IMR-90 (cell line): ENCODE measurements at regions not wholly inside any gene's neighbourhood (a gene's known extent, or its start where the extent isn't known, plus 50 kb on each side); places are given as distances from the start of the nearest gene placed in this dataset.

Source experiments
- ATAC-seq: fragments of 200-7000 bp; cut with Tn5 transposase; 2 replicates; pipeline ENCODE4 v1.9.1; 2020; ENCODE audit warnings: low read depth, mild to moderate bottlenecking, moderate library complexity
- BruUV-seq: library from RNA; stranded (reverse); fragments of 400-500 nt; replicated peaks from 2 replicates; lab custom pipeline; 2021; lab: Mats Ljungman, UMichigan
- CTCF ChIA-PET: fragments of 300-600 bp; formaldehyde crosslinking; extraction: SDS; loops from one replicate; lab custom pipeline; 2021; ENCODE audit warnings: antibody characterized with exemption; lab: Yijun Ruan, JAX
- POLR2A ChIA-PET: fragments of 300-600 bp; sonication (Branson Sonifier 250); formaldehyde crosslinking; loops from one replicate; lab custom pipeline; 2022; ENCODE audit warnings: antibody characterized with exemption; ENCODE audit not compliant: unreplicated experiment; lab: Charles Lee
- DNase-seq: peaks from one replicate; pipeline ENCODE4 v3.0.0; 2013
- H2AFZ ChIP-seq: replicated peaks from 2 replicates; pipeline ENCODE3; 2013; ENCODE audit warnings: low read length, mild to moderate bottlenecking; ENCODE audit not compliant: poor library complexity
- H2AK5ac ChIP-seq: 2 replicates; pipeline ENCODE4 v1.6.1; 2013; ENCODE audit warnings: low read depth, low read length, inconsistent platforms
- H2AK9ac ChIP-seq: replicated peaks from 2 replicates; pipeline ENCODE3; 2013; ENCODE audit warnings: mild to moderate bottlenecking, low read depth, low read length, moderate library complexity; ENCODE audit not compliant: poor library complexity
- H2BK120ac ChIP-seq: 2 replicates; pipeline ENCODE4 v1.6.1; 2013; ENCODE audit warnings: low read depth, low read length, inconsistent platforms
- H2BK15ac ChIP-seq: 3 replicates; pipeline ENCODE4 v1.6.1; 2013; ENCODE audit warnings: low read depth, low read length, inconsistent platforms
- H2BK20ac ChIP-seq: 2 replicates; pipeline ENCODE4 v1.6.1; 2013; ENCODE audit warnings: low read depth, mild to moderate bottlenecking, inconsistent platforms, low read length, moderate library complexity
- H2BK5ac ChIP-seq: 2 replicates; pipeline ENCODE4 v1.6.1; 2013; ENCODE audit warnings: mild to moderate bottlenecking, low read depth, low read length, inconsistent platforms; ENCODE audit not compliant: poor library complexity, severe bottlenecking
- H3K14ac ChIP-seq: replicated peaks from 2 replicates; pipeline ENCODE4 v1.6.1; 2013; ENCODE audit warnings: low read depth, low read length, inconsistent platforms
- H3K18ac ChIP-seq: 2 replicates; pipeline ENCODE4 v1.6.1; 2013; ENCODE audit warnings: low read depth, low read length, control low read depth
- H3K23ac ChIP-seq: 2 replicates; pipeline ENCODE4 v1.6.1; 2013; ENCODE audit warnings: low read depth, low read length, inconsistent platforms
- H3K27ac ChIP-seq: 2 replicates; pipeline ENCODE4 v1.5.1; 2013; ENCODE audit warnings: mild to moderate bottlenecking, control low read depth, low read length; ENCODE audit not compliant: insufficient read depth
- H3K27me3 ChIP-seq: 2 replicates; pipeline ENCODE4 v1.6.1; 2013; ENCODE audit warnings: low read length; ENCODE audit not compliant: control insufficient read depth, insufficient read depth
- H3K36me3 ChIP-seq: 2 replicates; pipeline ENCODE4 v1.6.1; 2013; ENCODE audit warnings: low read length, mixed read lengths; ENCODE audit not compliant: control insufficient read depth, insufficient read depth
- H3K4ac ChIP-seq: 2 replicates; pipeline ENCODE4 v1.6.1; 2013; ENCODE audit warnings: low read depth, low read length, inconsistent platforms
- H3K4me1 ChIP-seq: 2 replicates; pipeline ENCODE4 v1.6.1; 2013; ENCODE audit warnings: low read length, mixed read lengths; ENCODE audit not compliant: control insufficient read depth, insufficient read depth
- H3K4me2 ChIP-seq: 2 replicates; pipeline ENCODE4 v1.6.1; 2013; ENCODE audit warnings: low read depth, mild to moderate bottlenecking, control low read depth, low read length, moderate library complexity
- H3K4me3 ChIP-seq: 2 replicates; pipeline ENCODE4 v1.5.1; 2013; ENCODE audit warnings: low read depth, mild to moderate bottlenecking, control low read depth, low read length, moderate library complexity; ENCODE audit not compliant: insufficient read depth
- H3K56ac ChIP-seq: 2 replicates; pipeline ENCODE4 v1.6.1; 2013; ENCODE audit warnings: low read length, inconsistent platforms; ENCODE audit not compliant: insufficient read depth; ENCODE audit errors: extremely low read depth
- H3K79me1 ChIP-seq, 2 experiments: 2 replicates each; pipeline ENCODE4 v1.6.1; 2013; ENCODE audit warnings: low read length in 2 of 2, inconsistent platforms in 1 of 2, low read depth in 1 of 2
- H3K9ac ChIP-seq: 2 replicates; pipeline ENCODE4 v1.6.1; 2013; ENCODE audit warnings: low read depth, low read length, control low read depth
- H3K9me1 ChIP-seq: 2 replicates; pipeline ENCODE4 v1.6.1; 2013; ENCODE audit warnings: low read length, inconsistent platforms; ENCODE audit not compliant: insufficient read depth
- H3K9me3 ChIP-seq: 2 replicates; pipeline ENCODE4 v1.6.1; 2013; ENCODE audit warnings: low read length; ENCODE audit not compliant: control insufficient read depth, insufficient read depth
- H4K20me1 ChIP-seq: 2 replicates; pipeline ENCODE4 v1.6.1; 2013; ENCODE audit warnings: low read length, inconsistent platforms; ENCODE audit not compliant: insufficient read depth
- H4K5ac ChIP-seq: 2 replicates; pipeline ENCODE4 v1.6.1; 2013; ENCODE audit warnings: mild to moderate bottlenecking, low read depth, low read length, control low read depth
- H4K8ac ChIP-seq, 2 experiments: 2 replicates each; pipeline ENCODE4 v1.6.1; 2013; ENCODE audit warnings: low read depth in 2 of 2, low read length in 2 of 2, control low read depth in 1 of 2, inconsistent platforms in 1 of 2
- H4K91ac ChIP-seq: 2 replicates; pipeline ENCODE4 v1.6.1; 2013; ENCODE audit warnings: low read depth, low read length, inconsistent platforms; ENCODE audit not compliant: insufficient read depth
- BHLHE40 ChIP-seq: fragments of 150-350 bp; IDR thresholded peaks from 2 replicates; pipeline ENCODE4 v1.6.1; 2016; ENCODE audit warnings: mild to moderate bottlenecking, low read depth, low read length
- CEBPB ChIP-seq: IDR thresholded peaks from 2 replicates; pipeline ENCODE4 v1.6.1; 2012; ENCODE audit warnings: low read depth, low read length, improper control_type of control experiment
- FOS ChIP-seq: fragments of 150-350 bp; IDR thresholded peaks from 2 replicates; pipeline ENCODE4 v1.6.1; 2016; ENCODE audit warnings: low read depth, low read length
- MAZ ChIP-seq: IDR thresholded peaks from 2 replicates; pipeline ENCODE4 v1.6.1; 2012; ENCODE audit warnings: low read depth, mild to moderate bottlenecking, low read length, improper control_type of control experiment, moderate library complexity, borderline replicate concordance
- NFE2L2 ChIP-seq: fragments of 150-350 bp; IDR thresholded peaks from 2 replicates; pipeline ENCODE4 v1.6.1; 2016; ENCODE audit warnings: low read depth, mild to moderate bottlenecking, low read length
- RCOR1 ChIP-seq: IDR thresholded peaks from 2 replicates; pipeline ENCODE4 v1.6.1; 2012; ENCODE audit warnings: mild to moderate bottlenecking, low read length, improper control_type of control experiment; ENCODE audit not compliant: insufficient replicate concordance
- RFX5 ChIP-seq: IDR thresholded peaks from 2 replicates; pipeline ENCODE4 v1.8.0; 2012; ENCODE audit warnings: low read depth, mild to moderate bottlenecking, low read length, moderate library complexity
- SMC3 ChIP-seq: fragments of 150-350 bp; IDR thresholded peaks from 2 replicates; pipeline ENCODE4 v1.6.1; 2016; ENCODE audit warnings: low read depth, mild to moderate bottlenecking, antibody characterized with exemption, low read length, moderate library complexity
- WGBS, 2 experiments: methylation state at CpG; one replicate each; pipeline versions ENCODE4 v1.1.5 to v1.1.7; 2013; ENCODE audit warnings: missing lambda C conversion rate in 2 of 2; ENCODE audit not compliant: insufficient read length in 1 of 2; ENCODE audit errors: extremely low coverage in 2 of 2; 5-methylcytosine and 5-hydroxymethylcytosine counted together
- dilution Hi-C: fragments of 300-500 bp; cut with HindIII; formaldehyde crosslinking; loops from one replicate; pipeline ENCODE4 v1.14.3; 2018; ENCODE audit warnings: low sequenced_read_pairs; ENCODE audit not compliant: unreplicated experiment
- in situ Hi-C: fragments of 300-500 bp; cut with MboI; formaldehyde crosslinking; loops from 3 replicates; pipeline ENCODE4 v1.14.3; 2019; ENCODE audit warnings: low sequenced_read_pairs, inconsistent platforms, mixed read lengths
- intact Hi-C: fragments of 100-400 bp; cut with micrococcal nuclease; formaldehyde crosslinking; loops from 2 replicates; pipeline ENCODE4 v1.10.0; 2022
- TF ChIP-seq, protein P1 (sequence below): fragments of 150-350 bp; IDR thresholded peaks from 2 replicates; pipeline ENCODE4 v1.6.1; 2016; ENCODE audit warnings: low read depth, mild to moderate bottlenecking, low read length, moderate library complexity, borderline replicate concordance
- TF ChIP-seq, protein P2 (sequence below): fragments of 150-350 bp; IDR thresholded peaks from 2 replicates; pipeline ENCODE4 v1.6.1; 2017; ENCODE audit warnings: mild to moderate bottlenecking, antibody characterized with exemption, low read length, low read depth
- TF ChIP-seq, protein P3 (sequence below): conservative IDR thresholded peaks from 2 replicates; pipeline ENCODE4 v1.5.1; 2012; ENCODE audit warnings: mild to moderate bottlenecking, low read depth, low read length, improper control_type of control experiment

DNA sequence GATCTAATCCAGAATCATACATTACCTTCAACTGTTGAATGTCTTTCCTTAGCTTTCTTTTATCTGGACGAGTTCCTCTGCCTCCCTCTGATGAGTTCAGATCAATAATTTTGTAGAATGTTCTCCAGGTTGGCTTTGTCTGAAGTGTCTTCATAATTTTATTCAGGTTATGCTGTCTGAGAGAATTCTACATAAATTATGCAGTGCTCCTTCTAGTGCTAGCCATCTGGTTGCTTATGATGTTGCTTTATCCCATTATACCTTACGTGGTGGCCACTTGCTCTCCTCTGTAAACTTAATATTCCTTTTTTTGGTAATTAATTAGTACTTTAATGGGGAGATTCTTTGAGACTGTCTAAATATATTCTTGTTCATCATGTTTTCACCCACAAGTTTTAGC, 67.7 kb upstream of the PTCHD4 start:
- H2BK15ac ChIP-seq: no peak overlapping the region
- no peaks in the 10 kb centered on the region for H3K9me3 ChIP-seq
- H4K20me1 ChIP-seq: no peaks in the 10 kb centered on the region
- H3K27me3 ChIP-seq: no peaks in the 10 kb centered on the region
- no peak overlapping the region for H2AFZ ChIP-seq
- H2BK120ac ChIP-seq: no peak overlapping the region
- dilution Hi-C loops: no loop called here
- DNase-seq: no peak
- no peak overlapping the region for H4K8ac ChIP-seq
- no peak overlapping the region for H3K4me2 ChIP-seq
- no peak overlapping the region for H3K27ac ChIP-seq
- H3K14ac ChIP-seq: no peak overlapping the region
- BruUV-seq: no TSS peak
- no peak overlapping the region for H3K9ac ChIP-seq
- no peak overlapping the region for H2BK5ac ChIP-seq
- H2AK5ac ChIP-seq: no peak overlapping the region
- ChIA-PET CTCF (interaction anchor here (0.7 kb wide), 1 partner anchor 1235 kb away, joined by 3 read pairs; no protein-coding TSS in a partner anchor), POLR2A (no interaction called here)
- H3K18ac ChIP-seq: no peak overlapping the region
- H2BK20ac ChIP-seq: no peak overlapping the region
- H4K5ac ChIP-seq: no peak overlapping the region
- WGBS, 2 experiments: no CpG with 5 or more reads among the region's 2 CpGs
- no peak for ATAC-seq
- H3K4me3 ChIP-seq: no peak overlapping the region
- no peak overlapping the region for H2AK9ac ChIP-seq
- H3K4ac ChIP-seq: no peak overlapping the region
- H3K36me3 ChIP-seq: no peaks in the 10 kb centered on the region
- intact Hi-C loops: no loop called here
- H3K9me1 ChIP-seq: no peaks in the 10 kb centered on the region
- H4K91ac ChIP-seq: no peak overlapping the region
- no peaks in the 10 kb centered on the region for H3K4me1 ChIP-seq
- in situ Hi-C loops: no loop called here
- H3K23ac ChIP-seq: no peak overlapping the region
- TF ChIP-seq FOS (no peak), BHLHE40 (no peak), RCOR1 (no peak), CEBPB (no peak), NFE2L2 (no peak), RFX5 (no peak), MAZ (no peak), SMC3 (no peak)
- TF ChIP-seq, protein P1, sequence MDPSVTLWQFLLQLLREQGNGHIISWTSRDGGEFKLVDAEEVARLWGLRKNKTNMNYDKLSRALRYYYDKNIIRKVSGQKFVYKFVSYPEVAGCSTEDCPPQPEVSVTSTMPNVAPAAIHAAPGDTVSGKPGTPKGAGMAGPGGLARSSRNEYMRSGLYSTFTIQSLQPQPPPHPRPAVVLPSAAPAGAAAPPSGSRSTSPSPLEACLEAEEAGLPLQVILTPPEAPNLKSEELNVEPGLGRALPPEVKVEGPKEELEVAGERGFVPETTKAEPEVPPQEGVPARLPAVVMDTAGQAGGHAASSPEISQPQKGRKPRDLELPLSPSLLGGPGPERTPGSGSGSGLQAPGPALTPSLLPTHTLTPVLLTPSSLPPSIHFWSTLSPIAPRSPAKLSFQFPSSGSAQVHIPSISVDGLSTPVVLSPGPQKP: no peak
- TF ChIP-seq, protein P2, sequence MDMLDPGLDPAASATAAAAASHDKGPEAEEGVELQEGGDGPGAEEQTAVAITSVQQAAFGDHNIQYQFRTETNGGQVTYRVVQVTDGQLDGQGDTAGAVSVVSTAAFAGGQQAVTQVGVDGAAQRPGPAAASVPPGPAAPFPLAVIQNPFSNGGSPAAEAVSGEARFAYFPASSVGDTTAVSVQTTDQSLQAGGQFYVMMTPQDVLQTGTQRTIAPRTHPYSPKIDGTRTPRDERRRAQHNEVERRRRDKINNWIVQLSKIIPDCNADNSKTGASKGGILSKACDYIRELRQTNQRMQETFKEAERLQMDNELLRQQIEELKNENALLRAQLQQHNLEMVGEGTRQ: no peak
- TF ChIP-seq, protein P3, sequence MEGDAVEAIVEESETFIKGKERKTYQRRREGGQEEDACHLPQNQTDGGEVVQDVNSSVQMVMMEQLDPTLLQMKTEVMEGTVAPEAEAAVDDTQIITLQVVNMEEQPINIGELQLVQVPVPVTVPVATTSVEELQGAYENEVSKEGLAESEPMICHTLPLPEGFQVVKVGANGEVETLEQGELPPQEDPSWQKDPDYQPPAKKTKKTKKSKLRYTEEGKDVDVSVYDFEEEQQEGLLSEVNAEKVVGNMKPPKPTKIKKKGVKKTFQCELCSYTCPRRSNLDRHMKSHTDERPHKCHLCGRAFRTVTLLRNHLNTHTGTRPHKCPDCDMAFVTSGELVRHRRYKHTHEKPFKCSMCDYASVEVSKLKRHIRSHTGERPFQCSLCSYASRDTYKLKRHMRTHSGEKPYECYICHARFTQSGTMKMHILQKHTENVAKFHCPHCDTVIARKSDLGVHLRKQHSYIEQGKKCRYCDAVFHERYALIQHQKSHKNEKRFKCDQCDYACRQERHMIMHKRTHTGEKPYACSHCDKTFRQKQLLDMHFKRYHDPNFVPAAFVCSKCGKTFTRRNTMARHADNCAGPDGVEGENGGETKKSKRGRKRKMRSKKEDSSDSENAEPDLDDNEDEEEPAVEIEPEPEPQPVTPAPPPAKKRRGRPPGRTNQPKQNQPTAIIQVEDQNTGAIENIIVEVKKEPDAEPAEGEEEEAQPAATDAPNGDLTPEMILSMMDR: no peak
- no peak overlapping the region for H3K56ac ChIP-seq
- no peaks in the 10 kb centered on the region for H3K79me1 ChIP-seq
